Tibial nerve (tissue), 3 donors: ENCODE measurements at regions not wholly inside any gene's neighbourhood (a gene's known extent, or its start where the extent isn't known, plus 50 kb on each side); places are given as distances from the start of the nearest gene placed in this dataset.

Experiments
- CTCF ChIP-seq, 5 experiments: fragments of 200-600 bp in 3 of 5; fragments of 450-650 bp in 2 of 5; sonication (generic) in 3 of 5; IDR thresholded peaks; one replicate each; pipeline ENCODE4 v1.5.1; 2016 to 2019; ENCODE audit warnings: antibody characterized with exemption in 5 of 5, mild to moderate bottlenecking in 3 of 5, moderate library complexity in 2 of 5
- POLR2A ChIP-seq, 2 donors: fragments of 450-650 bp; IDR thresholded peaks; one replicate each; pipeline ENCODE4 v1.6.1; 2017; ENCODE audit warnings: antibody characterized with exemption in 2 of 2, mild to moderate bottlenecking in 2 of 2, moderate library complexity in 2 of 2

- TF ChIP-seq POLR2A (IDR thresholded peaks at IDR 0.05) (no peak), CTCF (IDR thresholded peaks at IDR 0.05) (no peak)
Measured at GRCh38 chr11:71365626-71366025, 82.6 kb downstream of the DHCR7 start.
